ENCODE measurements at regions not wholly inside any gene's neighbourhood (a gene's known extent, or its start where the extent isn't known, plus 50 kb on each side); places are given as distances from the start of the nearest gene placed in this dataset.

DNA sequence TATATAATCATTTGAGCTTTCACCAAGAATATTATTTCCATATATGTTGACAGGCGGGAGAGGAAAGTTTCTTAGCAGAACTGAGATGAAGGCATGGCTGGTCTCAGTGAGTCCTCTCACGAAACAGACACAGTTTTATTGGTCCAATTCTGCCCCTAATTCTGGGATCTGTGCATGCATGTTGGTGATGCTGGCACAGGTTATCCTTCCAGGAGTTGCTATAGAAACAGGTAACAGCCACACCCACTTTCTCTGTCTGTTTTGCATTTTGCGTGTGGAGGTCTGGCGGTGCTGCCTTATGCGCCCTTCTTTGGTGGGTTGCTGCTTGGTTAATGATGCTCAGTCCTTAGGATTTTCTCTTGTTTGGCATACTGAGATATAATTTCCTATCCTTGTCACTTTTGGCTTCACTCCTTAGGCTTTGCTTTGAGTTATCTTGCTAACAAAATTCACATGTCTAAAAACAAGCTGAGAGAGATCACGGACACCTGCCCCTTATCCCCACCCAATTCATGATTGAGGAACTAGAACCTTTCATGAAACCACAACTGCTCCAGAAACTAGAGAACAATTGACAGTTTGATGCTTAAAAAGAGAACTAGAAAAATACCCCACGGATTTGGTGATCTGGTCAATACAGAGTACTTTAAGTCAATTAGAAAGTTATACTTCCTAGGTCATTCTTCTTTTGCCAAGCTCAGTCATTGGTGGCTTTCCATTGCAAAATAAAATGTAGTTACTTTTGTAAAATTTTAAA is 189.3 kb downstream of the FAT3 start:
- ATAC-seq (no peak), DNase-seq (no peak)
- TF ChIP-seq, protein P1, sequence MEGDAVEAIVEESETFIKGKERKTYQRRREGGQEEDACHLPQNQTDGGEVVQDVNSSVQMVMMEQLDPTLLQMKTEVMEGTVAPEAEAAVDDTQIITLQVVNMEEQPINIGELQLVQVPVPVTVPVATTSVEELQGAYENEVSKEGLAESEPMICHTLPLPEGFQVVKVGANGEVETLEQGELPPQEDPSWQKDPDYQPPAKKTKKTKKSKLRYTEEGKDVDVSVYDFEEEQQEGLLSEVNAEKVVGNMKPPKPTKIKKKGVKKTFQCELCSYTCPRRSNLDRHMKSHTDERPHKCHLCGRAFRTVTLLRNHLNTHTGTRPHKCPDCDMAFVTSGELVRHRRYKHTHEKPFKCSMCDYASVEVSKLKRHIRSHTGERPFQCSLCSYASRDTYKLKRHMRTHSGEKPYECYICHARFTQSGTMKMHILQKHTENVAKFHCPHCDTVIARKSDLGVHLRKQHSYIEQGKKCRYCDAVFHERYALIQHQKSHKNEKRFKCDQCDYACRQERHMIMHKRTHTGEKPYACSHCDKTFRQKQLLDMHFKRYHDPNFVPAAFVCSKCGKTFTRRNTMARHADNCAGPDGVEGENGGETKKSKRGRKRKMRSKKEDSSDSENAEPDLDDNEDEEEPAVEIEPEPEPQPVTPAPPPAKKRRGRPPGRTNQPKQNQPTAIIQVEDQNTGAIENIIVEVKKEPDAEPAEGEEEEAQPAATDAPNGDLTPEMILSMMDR (IDR thresholded peaks at IDR 0.05) = no peak
- no peaks in the 10 kb centered on the region for H3K4me1 ChIP-seq
- H3K27me3 ChIP-seq = no peaks in the 10 kb centered on the region
- intact Hi-C loops (cut with DNase I) = no loop called here
- H3K36me3 ChIP-seq = no peaks in the 10 kb centered on the region
- H3K27ac ChIP-seq = no peak overlapping the region
- WGBS, 2 donors = 87 to 90% methylated on average over 7 of the region's 7 CpGs
- H3K9me3 ChIP-seq = no peaks in the 10 kb centered on the region
- no peak overlapping the region for H3K4me3 ChIP-seq

DNA sequence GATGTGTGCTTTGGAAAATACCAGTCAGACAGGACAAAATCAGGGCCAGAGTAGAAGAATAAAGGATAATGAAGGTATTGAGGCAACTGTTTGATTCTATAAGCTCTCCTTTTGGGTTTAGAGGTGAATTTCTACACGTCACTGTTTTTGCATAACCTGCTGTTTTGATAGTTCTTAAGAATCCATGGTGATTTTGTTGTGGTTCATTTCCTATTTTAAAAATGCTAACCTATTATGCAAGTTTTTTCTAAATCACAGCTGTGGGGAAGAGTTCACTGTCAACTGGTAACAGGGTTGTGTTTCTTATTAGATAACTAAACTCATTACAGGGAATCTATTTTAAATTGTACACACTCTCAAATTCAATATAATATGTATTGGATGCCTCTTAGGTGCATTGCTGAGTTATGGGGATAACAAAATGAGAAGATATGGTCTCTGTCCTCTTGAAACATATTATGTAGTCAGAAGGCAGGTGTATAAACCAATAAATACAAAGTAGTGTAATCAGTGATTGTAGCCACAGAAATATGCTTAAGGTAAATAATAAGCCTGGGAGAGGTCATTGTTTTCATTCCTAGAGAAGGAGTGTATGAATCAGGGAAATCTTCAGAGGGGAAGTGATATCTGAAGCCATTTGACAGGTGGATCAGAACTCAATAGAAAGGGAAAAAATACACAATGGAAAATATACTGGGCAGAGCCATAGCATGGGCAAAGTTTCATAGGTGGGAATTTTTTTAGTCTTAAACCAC is 192.5 kb downstream of the FAT3 start:
- H3K4me3 ChIP-seq = no peak overlapping the region
- DNase-seq = no peak
- TF ChIP-seq, protein P1 (IDR thresholded peaks at IDR 0.05) = no peak
- H3K4me1 ChIP-seq = no peaks in the 10 kb centered on the region
- no peaks in the 10 kb centered on the region for H3K36me3 ChIP-seq
- H3K9me3 ChIP-seq = no peaks in the 10 kb centered on the region
- ATAC-seq = no peak
- WGBS, 2 donors = 79 to 86% methylated on average over 1 of the region's 1 CpG
- H3K27me3 ChIP-seq = no peaks in the 10 kb centered on the region
- H3K27ac ChIP-seq = no peak overlapping the region
- intact Hi-C loops (cut with DNase I) = no loop called here

DNA sequence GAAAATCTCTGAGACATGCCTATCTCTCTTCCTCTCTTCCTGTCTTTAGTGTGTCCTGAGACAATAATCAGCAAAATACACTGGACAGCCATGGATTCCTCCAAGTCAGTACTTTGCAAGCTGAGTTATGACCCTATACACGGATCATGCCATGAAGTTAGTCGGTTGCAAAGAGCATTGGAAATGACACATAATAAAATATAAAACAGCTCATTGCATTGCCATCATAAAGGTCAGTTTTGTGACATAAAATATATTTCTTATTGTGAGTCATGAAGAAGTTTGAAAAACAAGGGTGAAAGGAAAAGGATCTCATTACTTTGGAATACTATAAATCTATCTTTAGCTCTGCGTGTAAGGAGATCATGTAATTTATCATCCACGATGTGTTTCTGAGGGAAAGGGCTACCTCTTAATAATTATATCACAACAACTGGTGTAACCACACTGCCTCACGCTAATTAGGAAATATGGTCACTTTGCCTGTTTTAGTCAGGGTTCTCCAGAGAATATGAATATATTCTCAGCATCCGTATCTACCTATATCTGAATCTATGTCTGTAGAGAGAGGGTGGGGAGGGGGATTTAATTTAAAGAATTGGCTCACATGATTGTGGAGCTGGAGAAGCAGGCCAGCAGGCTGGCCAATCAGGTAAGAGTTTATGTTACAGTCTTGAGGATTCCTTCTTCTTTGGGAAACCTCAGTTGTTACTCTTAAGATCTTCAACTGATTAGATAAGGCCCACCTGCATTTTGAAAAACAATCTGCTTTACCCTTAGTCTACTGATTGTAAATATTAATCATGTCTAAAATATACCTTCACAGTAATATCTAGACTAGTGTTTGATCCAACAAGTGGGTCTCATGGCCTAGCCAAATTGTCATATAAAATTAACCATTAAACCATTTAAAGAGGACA is 198.8 kb downstream of the FAT3 start:
- TF ChIP-seq, protein P1 (IDR thresholded peaks at IDR 0.05) = no peak
- no peak overlapping the region for H3K4me3 ChIP-seq
- H3K27ac ChIP-seq = no peak overlapping the region
- H3K36me3 ChIP-seq = no peaks in the 10 kb centered on the region
- H3K9me3 ChIP-seq = peaks cover 0 to 8% (median 0%) of the 10 kb centered on the region in 11 donors
- 89 to 92% methylated on average over 6 of the region's 6 CpGs for WGBS, 2 donors
- no peaks in the 10 kb centered on the region for H3K27me3 ChIP-seq
- no peak for DNase-seq
- no peak for ATAC-seq
- H3K4me1 ChIP-seq = no peaks in the 10 kb centered on the region
- intact Hi-C loops (cut with DNase I) = no loop called here

DNA sequence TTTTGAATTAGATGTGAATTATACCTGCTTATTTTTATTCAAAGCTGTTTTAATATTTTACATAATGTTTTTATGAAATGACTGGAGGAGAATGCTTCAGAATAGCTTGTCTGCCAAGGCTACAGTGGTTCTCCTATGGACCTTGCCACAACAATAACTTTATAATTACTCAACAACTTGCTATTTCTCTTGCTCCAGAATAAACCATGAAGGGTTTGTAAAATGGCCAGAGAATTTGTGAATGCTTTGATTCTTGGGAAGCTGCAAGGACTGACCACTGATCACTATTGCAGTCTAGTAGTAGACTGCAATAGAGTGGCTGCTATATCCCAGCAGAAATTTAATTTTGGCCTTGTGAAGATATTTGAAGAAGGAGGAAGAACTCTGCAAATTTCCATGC is 199.7 kb downstream of the FAT3 start:
- no peaks in the 10 kb centered on the region for H3K36me3 ChIP-seq
- H3K4me3 ChIP-seq = no peak overlapping the region
- H3K27ac ChIP-seq = no peak overlapping the region
- TF ChIP-seq, protein P1 (IDR thresholded peaks at IDR 0.05) = no peak
- DNase-seq (no peak), ATAC-seq (no peak)
- no peaks in the 10 kb centered on the region for H3K27me3 ChIP-seq
- intact Hi-C loops (cut with DNase I) = no loop called here
- peaks cover 0 to 12% (median 0%) of the 10 kb centered on the region in 11 donors for H3K9me3 ChIP-seq
- no peaks in the 10 kb centered on the region for H3K4me1 ChIP-seq
